COLO668 (cell line): ENCODE measurements at regions not wholly inside any gene's neighbourhood (a gene's known extent, or its start where the extent isn't known, plus 50 kb on each side); places are given as distances from the start of the nearest gene placed in this dataset.

Source experiments
- DNase-seq: peaks from one replicate; lab custom pipeline; 2025; ENCODE audit not compliant: unreplicated experiment; lab: John Stamatoyannopoulos, UW

DNA sequence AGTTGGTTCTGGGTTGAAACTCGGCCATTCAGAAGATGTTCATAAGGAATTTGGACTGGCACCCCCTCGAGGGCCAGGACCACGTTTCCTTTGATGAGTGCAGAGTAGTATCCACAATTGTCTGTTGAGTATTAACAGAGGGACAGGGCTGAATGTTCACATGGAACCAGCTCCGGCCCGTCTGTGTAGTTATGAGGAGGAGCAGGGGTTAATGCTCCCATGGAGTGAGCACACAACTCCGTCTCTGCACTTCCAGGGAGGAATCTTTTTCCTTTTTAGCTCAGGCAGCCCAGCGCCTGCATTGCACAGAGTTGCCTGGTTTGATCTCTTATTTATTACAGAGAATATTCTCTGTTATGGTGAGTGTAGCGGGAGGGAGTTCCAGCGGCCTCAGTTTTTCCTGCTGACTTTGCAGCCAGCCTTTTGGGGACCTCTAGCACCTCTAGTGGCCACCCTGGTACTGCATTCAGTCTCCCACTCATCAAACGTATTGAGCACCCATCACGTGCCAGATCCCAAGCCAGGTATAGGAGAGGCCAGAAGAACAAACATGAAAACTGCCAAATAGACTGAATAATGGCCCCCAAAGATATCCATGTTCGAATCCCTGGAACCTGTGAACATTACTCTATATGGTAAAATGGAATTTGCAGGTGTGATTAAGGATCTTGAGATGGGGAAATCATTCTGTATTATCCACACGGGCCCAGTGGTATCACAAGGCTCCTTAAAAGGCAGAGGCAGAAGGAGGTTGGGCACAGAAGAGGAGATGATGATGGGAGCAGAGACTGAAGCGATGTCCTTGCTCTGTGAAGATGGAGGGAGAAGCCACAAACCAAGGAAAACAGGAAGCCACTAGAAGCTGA is 167.7 kb upstream of the CSF3R start:
- peak; percentile 81 for DNase-seq

DNA sequence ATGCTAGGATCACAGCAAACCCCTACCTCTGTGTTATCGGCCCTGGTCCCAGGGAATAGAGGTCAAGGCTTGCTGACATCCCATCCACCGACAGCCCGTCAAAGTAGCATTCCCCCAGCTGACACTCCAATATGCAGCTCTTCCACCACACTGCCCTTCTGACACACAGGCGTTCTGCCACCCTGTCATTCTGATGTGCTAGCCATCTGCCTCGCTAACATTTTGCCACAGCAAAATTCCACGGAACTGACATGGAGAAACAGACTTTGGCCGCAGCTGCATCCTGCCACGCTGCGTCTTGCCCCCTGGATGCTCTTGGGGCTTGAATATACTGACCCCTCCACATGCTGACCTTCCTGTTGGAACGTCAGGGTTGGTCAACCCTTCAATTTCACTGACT is 163.2 kb upstream of the CSF3R start:
- no peak for DNase-seq

DNA sequence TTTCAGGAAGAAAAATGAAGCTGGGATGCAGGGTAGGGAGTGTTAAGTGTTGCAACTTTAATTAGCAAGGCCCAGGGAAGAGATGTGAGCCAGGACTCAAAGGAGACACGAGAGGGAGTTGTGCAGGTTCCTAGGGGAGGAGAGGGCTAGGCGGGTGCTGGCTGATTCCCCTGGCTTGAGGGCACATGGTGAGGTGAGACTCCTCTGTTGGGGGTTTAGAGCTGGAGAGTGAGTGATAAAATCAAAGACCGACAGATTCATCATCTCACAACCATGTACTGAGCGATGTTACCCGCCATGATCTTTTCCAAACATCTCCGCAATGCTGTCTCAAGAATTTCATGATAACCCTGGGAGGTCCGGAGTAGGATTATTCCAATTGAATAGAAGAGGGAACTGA is 161.8 kb upstream of the CSF3R start:
- no peak for DNase-seq

DNA sequence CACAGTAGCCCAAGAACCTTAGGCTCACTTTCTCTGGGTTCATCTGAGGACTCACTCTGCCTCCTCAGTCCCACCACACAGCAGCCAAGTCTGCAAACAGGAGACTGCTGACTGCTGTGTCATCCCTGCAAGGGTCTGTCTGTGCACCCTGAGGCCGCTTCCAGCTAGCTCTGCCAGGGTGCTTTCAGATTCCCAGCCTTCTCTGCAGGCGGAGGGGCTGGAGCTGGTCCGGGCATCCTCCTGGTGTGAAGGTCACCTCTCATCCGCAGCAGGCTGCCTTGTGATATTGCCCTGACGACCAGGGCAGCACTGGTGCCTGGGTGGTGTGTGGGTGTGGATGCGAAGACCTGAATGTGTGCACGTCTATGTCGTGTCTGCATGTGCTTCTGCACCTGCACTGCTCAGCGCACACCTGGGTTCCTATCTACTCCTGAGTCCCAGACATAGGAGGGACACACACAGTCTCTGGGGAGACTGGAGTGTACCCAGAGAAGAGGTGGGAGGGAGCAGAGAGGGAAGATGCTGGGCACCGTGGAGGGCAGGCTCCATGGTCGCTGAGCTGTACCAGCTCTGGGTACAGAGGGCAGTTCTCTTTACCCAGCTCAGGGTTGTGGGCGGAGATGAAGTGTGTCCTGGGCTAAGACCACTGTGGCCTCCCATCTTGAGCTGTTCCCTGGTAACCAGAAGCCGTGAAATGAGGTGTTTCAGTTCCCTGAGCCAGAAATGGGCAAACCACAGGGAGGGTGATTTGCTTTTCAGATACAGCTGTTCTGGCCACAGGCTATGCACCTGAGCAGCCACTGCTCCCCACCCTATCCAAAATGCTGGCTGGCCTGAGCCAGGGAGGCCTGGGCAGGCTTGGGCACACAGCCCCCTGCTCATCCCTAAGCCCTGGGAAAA is 160.9 kb upstream of the CSF3R start:
- no peak for DNase-seq

DNA sequence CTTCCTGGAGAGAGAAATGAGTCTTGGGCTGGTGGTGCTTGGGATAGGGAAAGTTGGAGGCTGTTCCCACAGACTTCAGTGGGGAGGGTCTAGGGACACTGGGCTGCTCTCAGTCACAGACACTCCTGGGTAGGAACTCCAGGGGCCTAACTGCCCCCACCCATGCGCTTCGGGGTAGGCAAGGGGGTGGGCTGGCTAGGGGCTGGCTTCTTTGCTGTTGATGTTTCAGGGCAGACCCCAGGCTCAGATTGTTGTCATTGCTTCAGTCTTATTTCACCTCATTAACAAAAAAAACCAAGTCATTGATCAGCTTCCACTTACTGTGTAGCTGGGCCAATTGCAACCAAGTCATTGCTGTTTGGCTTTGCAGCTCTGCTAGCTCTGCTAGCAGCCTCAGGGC is 160.1 kb upstream of the CSF3R start:
- no peak for DNase-seq

DNA sequence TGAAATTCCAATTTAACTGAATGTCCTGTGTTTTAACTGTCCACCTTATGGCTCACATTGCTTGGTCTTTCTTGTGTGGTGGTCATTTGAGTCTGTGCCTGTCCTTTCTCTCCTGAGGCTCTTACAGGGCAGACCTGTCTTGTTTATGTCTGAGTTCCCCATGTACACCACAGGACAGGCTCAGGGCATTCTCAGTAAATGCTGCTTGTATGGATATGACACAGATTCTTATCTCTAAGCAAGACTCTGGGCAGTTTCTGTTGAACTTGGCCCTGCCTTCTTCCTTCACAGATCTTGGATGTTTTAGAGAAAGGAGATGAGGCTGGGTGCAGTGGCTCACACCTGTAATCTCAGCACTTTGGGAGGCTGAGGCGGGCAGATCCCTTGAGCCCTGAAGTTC is 159.1 kb upstream of the CSF3R start:
- DNase-seq: no peak

DNA sequence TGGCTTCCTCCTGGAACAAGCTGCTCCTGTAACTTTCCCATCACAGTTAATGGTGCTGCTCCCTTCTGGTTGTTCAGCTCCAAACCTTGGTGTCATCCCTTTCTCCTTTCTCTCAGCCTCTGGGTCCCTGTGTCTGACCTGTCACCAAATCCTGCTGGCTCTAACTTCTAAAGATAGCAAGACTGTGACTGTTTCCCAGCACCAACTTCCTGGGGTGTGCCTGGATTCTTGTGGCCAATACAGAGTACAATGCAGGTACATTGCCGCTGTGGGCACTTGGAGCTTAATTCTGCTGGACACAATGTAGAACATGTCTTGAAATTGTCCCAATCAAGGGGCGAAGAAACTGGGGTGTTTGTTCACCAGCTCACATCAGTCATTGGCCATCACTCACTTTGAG is 156.7 kb upstream of the CSF3R start:
- DNase-seq: no peak

DNA sequence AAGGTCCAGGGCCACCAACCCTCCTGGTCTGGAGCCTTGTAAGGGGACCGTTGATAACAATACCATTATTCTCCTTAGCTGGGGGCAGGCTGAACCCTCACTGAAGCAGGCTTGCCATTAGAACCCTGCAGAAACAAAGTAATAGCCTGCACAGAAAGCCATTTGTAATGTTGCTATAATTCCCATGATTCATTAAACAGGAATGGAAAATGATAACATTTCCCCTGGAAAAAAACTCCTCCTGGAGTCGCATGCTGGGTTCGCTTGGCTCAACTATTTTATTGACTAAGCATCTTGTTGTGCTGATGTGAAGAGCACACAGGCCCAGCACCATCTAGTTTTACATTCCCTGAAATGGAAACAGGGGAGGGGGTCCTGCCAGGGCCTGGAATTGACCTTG is 155.6 kb upstream of the CSF3R start:
- DNase-seq: no peak

DNA sequence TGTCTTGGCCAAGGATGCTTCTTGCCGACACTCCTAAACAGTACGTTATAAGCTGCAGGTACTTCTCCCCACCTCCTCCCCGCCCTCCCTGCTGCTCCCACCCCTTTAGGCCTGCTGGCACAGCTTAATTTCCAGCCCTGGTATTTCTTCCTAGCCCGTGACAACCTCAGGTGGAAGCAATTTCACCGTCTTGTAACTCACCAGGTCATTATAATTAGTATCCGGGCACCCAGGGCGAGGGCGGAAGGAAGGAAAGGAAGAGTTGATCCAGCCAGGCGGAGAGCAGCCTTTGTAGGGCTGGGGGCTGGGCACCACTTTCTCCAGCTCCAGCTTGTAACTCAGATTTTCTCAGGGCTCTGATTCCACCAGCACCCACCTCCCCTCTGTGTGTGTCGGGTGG is 153.5 kb upstream of the CSF3R start:
- DNase-seq: no peak

DNA sequence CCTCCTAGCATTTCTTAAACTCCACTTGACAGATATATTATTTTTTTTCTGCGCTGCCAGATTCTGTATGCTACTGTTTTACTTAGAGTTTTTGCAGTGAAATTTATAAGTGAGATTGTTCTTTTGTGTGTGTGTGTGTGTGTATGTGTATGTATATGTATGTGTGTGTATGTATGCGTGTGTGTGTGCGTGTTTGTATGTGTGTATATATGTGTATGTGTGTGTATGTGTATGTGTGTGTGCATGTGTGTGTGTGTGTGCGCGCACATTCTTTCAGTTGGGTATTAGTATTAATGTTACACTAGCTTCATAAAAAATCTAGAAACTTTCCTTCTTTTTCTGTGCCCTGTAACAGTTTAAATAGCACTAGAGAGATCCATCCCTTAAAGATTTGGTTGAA is 152.6 kb upstream of the CSF3R start:
- DNase-seq: no peak

DNA sequence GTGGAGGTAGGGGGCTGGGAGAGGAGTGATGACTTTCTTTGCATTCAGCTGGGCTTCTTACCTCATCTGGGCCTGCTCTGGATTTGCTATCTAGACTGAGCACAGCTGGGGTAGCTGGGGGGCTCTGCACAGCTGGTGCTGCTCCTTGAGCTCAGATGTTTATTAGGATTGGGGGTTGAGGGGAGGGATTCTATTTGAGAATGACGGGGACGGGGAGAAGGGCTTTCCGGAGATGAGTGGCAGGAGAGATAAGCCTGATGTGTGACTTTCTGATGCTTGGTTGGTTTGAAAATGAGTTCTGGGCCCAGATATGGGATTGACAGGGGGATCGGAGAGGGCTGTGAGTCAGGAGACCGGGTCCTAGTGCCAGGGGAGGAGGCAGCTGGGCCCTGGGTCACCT is 146.1 kb upstream of the CSF3R start:
- DNase-seq: no peak

DNA sequence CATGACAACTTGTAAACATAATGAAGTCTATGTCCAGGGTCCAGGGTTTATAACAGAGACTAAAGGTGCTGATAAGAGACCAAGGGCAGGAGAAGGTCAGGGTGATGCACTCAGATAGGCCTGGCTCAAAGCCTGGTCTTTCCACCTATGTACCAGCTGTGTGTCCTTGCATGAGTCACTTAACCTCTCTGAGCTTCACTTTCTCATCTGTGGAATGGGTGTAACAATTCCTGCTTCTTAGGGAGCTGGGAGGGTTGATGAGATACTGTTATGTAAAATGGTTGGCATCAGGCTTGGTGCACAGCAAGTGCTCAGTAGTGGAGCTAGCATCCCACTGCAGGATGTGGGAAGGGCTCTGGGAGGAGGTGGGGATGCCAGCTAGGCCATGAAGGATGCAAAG is 143.7 kb upstream of the CSF3R start:
- no peak for DNase-seq

DNA sequence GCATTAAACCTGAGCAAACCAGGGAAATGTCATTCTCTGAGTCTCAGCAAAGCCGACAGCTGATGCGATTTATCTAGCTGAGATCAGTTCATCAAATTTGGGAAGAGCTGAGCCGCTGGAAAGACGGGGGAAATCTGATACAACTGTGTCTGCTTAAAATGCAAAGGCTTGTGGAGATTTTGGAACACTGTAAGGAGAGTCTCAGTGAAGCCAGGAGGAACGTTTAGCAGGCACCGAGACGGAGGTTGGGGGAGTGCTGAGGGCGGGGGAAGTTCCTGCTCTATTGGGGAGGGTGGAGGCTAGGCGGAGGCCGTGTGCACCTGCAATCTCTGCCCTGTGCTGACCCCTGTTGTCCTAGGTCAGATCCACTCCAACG is 143.2 kb upstream of the CSF3R start:
- DNase-seq: no peak

DNA sequence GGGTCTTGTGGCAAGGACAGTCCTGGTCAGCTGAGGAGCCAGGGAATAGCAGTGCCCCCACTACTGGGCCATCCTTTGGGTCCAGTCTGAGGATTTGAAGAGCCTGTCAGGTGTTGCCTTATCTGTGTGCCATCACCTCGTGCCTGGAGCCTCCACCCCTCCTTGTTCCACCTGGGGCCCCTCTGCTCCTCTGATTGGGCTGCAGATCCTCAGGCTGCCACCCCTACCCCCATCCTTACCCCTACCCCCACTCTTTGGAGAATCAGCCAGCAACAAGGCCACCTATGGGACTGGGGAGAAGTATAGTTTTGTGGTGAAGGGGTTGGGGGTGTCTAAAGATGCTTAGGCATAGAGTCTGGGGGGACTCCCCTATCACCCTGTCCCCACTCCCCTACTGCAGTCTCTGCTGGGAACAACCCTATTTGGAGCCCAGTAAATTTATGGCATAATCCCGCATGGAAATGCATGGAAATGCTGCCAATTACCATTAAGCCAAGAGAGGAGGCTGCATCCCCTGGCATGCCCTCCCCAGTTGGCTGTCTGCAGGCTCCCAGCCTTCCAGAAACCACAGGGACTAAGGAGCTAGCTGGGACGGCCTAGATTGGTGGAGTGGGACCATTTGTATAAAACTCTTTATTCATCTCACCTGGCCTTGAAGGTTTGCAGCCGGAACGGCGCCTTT is 142.7 kb upstream of the CSF3R start:
- no peak for DNase-seq

DNA sequence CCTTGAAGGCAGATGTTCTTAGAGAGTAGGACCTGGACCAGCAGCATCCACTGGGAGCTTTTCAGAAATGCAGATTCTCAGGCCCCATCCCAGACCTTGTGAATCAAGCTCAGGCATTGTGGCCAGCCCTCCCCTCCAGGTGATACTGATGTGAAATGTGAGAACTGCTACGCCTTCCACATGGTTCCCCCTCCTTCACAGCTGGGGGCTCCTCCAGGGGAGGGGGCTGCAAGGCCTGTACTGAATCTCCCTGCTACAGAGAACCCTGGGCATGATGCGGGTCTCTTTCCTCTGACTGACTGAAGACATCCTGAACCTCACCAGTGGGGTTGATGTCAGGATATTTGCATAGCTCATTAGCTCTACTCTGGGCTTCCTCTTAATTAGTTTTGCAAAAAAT is 141.8 kb upstream of the CSF3R start:
- no peak for DNase-seq

DNA sequence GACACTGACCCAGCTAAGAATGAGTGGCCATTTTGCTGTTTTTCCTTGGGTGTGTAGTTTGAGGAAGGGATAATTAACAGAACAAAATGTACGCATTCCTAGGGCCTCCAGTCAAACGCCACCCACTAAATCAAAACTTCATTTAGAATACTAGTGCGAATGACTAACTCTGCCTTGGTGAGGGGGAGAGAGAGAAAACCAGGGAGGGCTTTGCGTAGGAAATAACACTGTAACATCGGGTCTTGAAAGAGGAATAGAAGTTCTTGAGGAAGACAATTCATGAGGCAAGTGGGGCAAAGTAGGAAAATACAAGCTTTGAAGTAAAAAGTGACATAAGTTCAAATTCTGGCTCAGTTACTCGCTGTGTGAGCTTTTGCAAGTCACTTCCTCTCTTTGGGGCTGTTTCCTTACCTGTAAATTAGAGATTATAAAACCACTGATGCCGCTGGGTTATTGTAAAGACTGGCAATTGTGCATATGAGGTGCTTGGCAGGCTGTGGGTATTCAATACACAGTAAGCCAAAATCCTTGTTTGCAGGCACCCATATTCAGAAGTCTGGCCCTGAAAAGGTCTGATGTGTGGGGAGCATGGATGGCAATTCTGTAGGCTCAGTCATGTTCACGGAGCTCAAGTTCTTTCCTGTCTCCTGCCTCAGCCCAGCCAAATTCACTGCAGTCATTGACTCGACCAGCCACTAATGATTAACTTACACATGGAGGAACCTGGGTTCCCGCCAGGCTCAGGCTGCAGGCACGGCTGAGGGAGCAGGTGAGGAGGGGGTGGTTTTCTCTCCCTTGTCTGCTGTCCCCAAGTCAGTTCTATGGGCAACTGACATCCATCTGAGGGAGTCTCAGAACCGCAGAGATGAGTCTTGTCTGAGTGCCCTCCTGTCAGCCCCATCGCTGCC is 140.3 kb upstream of the CSF3R start:
- DNase-seq: peak; percentile 59

DNA sequence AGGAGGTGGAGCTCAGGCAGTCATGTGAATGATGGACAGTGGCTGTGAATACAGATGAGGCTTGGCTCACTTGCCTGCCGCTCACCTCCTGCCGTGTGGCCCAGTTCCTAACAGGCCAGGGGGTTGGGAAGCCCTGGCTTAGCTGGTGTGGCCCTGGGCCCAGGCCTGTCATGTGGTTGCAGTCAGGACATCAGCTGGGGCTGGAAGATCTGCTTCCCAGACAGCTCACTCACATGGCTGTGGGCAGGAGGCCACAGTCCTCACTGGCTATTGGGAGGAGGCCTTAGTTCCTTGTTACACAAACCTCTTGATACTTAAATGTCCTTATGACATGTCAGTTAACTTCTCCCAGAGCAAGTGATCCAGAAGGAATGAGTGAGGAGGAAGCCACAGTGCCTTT is 138.8 kb upstream of the CSF3R start:
- no peak for DNase-seq

DNA sequence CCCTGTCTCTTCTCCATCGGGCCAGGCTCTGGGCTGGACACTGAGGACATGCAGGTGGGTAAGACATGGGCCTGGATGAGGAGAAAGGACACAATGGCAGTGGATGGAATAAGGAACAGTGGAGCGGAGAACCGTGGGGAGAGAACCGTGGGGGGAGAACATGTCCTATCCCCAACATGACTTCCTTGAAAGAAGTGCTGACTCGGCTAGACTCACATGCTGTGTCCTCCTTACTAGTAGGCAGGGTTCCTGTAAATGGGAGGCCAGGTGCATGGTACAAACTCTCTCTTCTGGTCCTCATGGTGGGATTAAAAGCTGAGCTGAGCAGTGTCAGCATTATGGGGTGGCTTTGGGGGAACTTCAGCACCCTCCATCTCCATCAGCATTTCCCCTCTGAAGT is 137.4 kb upstream of the CSF3R start:
- no peak for DNase-seq

DNA sequence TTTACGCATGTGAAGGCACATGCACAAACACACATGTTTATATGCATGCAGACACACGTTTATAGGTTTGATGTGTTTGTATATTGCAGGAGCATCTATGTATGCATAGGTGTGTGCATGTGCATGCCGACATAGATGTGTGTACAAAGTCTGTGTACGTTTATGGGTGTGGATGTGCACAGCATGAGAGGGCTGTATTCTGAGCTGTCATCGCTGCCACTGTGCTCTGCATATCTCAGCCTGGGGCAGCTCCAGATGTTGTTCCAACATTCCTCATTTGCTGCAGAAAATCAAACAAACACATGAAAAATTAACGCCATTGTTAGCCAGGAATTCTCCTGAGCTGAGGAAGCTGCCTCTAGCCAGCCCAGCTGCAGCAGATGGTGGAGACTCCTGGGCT is 132.3 kb upstream of the CSF3R start:
- no peak for DNase-seq

DNA sequence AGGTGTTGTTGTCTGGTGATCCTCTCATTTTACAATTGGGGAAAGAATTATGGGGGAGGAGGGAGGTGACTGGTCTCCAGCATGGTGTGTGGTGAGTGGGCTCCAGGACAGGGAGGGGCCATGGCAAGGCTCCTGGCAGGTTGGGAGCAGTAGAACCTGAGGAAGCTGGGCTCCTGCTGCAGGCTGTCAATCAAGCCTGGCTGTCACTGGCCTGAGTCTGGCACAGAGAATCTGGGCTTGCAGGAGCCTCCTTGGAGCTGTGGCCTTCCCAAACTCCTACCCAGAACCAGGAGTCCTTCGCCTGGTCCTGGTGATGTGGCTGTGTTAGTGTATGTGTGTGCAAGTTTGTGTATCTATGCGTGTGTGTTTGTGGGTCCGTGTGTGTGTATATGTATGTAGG is 131.9 kb upstream of the CSF3R start:
- DNase-seq: no peak

DNA sequence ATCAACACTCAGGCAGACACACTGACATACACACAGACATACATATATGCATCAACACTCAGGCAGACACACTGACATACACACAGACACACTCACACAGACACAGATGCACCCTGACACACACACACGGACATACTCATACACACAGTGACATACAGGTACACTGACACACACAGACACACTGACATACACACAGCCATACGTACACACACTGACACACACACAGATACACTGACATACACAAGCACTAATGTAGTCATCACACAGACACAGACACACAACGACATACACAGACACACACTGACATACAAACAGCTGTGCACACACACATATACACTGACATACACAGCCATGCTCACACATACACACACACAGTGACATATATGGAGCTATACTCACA is 131.0 kb upstream of the CSF3R start:
- DNase-seq: no peak
